ENCODE measurements at regions not wholly inside any gene's neighbourhood (a gene's known extent, or its start where the extent isn't known, plus 50 kb on each side); places are given as distances from the start of the nearest gene placed in this dataset.

- Histone ChIP-seq H3K27me3 (ENCODE audit: insufficient read depth, low read length) (no peaks in the 10 kb centered on the region), H4K20me1 (ENCODE audit: insufficient read depth, low read length) (no peaks in the 10 kb centered on the region), H3K27ac (ENCODE audit: low read depth, low read length, poor library complexity, severe bottlenecking) (no peak overlapping the region), H3K4me2 (ENCODE audit: low read length) (no peak overlapping the region), H2AFZ (ENCODE audit: low read length) (no peak overlapping the region), H3K9me3 (ENCODE audit: low read length) (no peaks in the 10 kb centered on the region), H3K4me3 (ENCODE audit: low read depth, low read length, poor library complexity, severe bottlenecking) (no peak overlapping the region), H3K9me2 (ENCODE audit: low read depth, low read length) (no peaks in the 10 kb centered on the region), H3K4me1 (ENCODE audit: insufficient read depth, low read length, severe bottlenecking) (no peaks in the 10 kb centered on the region), H3K79me2 (ENCODE audit: insufficient read depth, low read length) (no peaks in the 10 kb centered on the region), H3K36me3 (ENCODE audit: insufficient read depth, low read length) (no peaks in the 10 kb centered on the region), H3K9ac (ENCODE audit: low read length) (no peak overlapping the region), H3F3A (ENCODE audit: insufficient read depth, low read length) (no peaks in the 10 kb centered on the region)
- TF ChIP-seq CTCF (IDR thresholded peaks at IDR 0.05; ENCODE audit: low read length): no peak
- no peak for TF ChIP-seq EZH2 (IDR thresholded peaks at IDR 0.05; ENCODE audit: borderline replicate concordance, low read length)
Measured at GRCh38 chr5:9698125-9698826, 68.1 kb upstream of the TAS2R1 start.

GRCh38 chr5:9692576-9692975 lies 62.4 kb upstream of the TAS2R1 start:
- H2AFZ ChIP-seq (ENCODE audit: low read length): no peak overlapping the region
- H3K27me3 ChIP-seq (ENCODE audit: insufficient read depth, low read length): no peaks in the 10 kb centered on the region
- no peaks in the 10 kb centered on the region for H3K4me1 ChIP-seq (ENCODE audit: insufficient read depth, low read length, severe bottlenecking)
- H3K9me2 ChIP-seq (ENCODE audit: low read depth, low read length): no peaks in the 10 kb centered on the region
- H3K79me2 ChIP-seq (ENCODE audit: insufficient read depth, low read length): no peaks in the 10 kb centered on the region
- H3K27ac ChIP-seq (ENCODE audit: low read depth, low read length, poor library complexity, severe bottlenecking): no peak overlapping the region
- no peaks in the 10 kb centered on the region for H3K9me3 ChIP-seq (ENCODE audit: low read length)
- H3K36me3 ChIP-seq (ENCODE audit: insufficient read depth, low read length): no peaks in the 10 kb centered on the region
- no peaks in the 10 kb centered on the region for H3F3A ChIP-seq (ENCODE audit: insufficient read depth, low read length)
- H3K4me2 ChIP-seq (ENCODE audit: low read length): no peak overlapping the region
- H4K20me1 ChIP-seq (ENCODE audit: insufficient read depth, low read length): no peaks in the 10 kb centered on the region
- no peak overlapping the region for H3K9ac ChIP-seq (ENCODE audit: low read length)
- H3K4me3 ChIP-seq (ENCODE audit: low read depth, low read length, poor library complexity, severe bottlenecking): no peak overlapping the region
- TF ChIP-seq EZH2 (IDR thresholded peaks at IDR 0.05; ENCODE audit: borderline replicate concordance, low read length) (no peak), CTCF (IDR thresholded peaks at IDR 0.05; ENCODE audit: low read length) (no peak)

GRCh38 chr5:9691261-9691660 lies 61.1 kb upstream of the TAS2R1 start:
- H3F3A ChIP-seq (ENCODE audit: insufficient read depth, low read length): no peaks in the 10 kb centered on the region
- H3K9me2 ChIP-seq (ENCODE audit: low read depth, low read length): no peaks in the 10 kb centered on the region
- no peak overlapping the region for H3K4me3 ChIP-seq (ENCODE audit: low read depth, low read length, poor library complexity, severe bottlenecking)
- TF ChIP-seq CTCF (IDR thresholded peaks at IDR 0.05; ENCODE audit: low read length): no peak
- TF ChIP-seq EZH2 (IDR thresholded peaks at IDR 0.05; ENCODE audit: borderline replicate concordance, low read length): no peak
- no peaks in the 10 kb centered on the region for H3K36me3 ChIP-seq (ENCODE audit: insufficient read depth, low read length)
- H3K79me2 ChIP-seq (ENCODE audit: insufficient read depth, low read length): no peaks in the 10 kb centered on the region
- no peak overlapping the region for H3K4me2 ChIP-seq (ENCODE audit: low read length)
- no peak overlapping the region for H2AFZ ChIP-seq (ENCODE audit: low read length)
- H3K27ac ChIP-seq (ENCODE audit: low read depth, low read length, poor library complexity, severe bottlenecking): no peak overlapping the region
- no peaks in the 10 kb centered on the region for H4K20me1 ChIP-seq (ENCODE audit: insufficient read depth, low read length)
- H3K9me3 ChIP-seq (ENCODE audit: low read length): no peaks in the 10 kb centered on the region
- no peaks in the 10 kb centered on the region for H3K27me3 ChIP-seq (ENCODE audit: insufficient read depth, low read length)
- no peaks in the 10 kb centered on the region for H3K4me1 ChIP-seq (ENCODE audit: insufficient read depth, low read length, severe bottlenecking)
- no peak overlapping the region for H3K9ac ChIP-seq (ENCODE audit: low read length)
